Fibroblast of villous mesenchyme (primary cell): ENCODE measurements at regions not wholly inside any gene's neighbourhood (a gene's known extent, or its start where the extent isn't known, plus 50 kb on each side); places are given as distances from the start of the nearest gene placed in this dataset.
A peak's percentile ranks its signal among the peaks of the same experiment; 100 is the strongest.
"Not testable (repeated sequence)": the region's sequence is repeated elsewhere in the genome, so short reads cannot be mapped to it uniquely, and the experiment has no call there.

Source experiments
- DNase-seq: peaks from one replicate; pipeline ENCODE4 v3.0.0-alpha.2; 2010; ENCODE audit warnings: low read depth
- H3K4me3 ChIP-seq: 2 replicates; pipeline ENCODE4 v1.5.1; 2011; ENCODE audit warnings: low read depth, mild to moderate bottlenecking, low read length
- TF ChIP-seq, protein P1 (sequence below): IDR thresholded peaks from 2 replicates; pipeline ENCODE4 v1.5.1; 2012; ENCODE audit warnings: low read depth, mild to moderate bottlenecking, low read length; ENCODE audit not compliant: insufficient read depth

DNA sequence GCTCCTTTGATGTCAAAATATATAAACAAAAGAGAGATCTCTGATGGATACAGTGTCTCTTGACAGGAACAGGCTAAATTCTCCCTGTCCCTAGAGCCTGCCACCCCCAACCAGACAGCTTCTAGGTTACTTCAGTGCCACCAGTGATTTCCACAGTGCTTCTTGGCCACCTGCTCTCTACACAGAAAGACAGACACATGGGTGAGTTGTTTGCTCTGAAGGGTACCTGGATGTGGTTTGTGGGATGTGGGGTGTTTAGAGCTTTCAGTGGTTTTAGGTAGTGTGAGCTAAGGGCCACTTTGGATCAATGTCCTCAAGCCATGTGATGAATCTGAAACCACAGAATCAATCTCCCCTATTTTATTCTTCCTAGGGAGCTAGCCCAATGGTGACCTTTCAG, 125.4 kb downstream of the ANKRD18B start:
- TF ChIP-seq, protein P1, sequence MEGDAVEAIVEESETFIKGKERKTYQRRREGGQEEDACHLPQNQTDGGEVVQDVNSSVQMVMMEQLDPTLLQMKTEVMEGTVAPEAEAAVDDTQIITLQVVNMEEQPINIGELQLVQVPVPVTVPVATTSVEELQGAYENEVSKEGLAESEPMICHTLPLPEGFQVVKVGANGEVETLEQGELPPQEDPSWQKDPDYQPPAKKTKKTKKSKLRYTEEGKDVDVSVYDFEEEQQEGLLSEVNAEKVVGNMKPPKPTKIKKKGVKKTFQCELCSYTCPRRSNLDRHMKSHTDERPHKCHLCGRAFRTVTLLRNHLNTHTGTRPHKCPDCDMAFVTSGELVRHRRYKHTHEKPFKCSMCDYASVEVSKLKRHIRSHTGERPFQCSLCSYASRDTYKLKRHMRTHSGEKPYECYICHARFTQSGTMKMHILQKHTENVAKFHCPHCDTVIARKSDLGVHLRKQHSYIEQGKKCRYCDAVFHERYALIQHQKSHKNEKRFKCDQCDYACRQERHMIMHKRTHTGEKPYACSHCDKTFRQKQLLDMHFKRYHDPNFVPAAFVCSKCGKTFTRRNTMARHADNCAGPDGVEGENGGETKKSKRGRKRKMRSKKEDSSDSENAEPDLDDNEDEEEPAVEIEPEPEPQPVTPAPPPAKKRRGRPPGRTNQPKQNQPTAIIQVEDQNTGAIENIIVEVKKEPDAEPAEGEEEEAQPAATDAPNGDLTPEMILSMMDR = no peak
- no peak for DNase-seq
- no peak overlapping the region for H3K4me3 ChIP-seq

DNA sequence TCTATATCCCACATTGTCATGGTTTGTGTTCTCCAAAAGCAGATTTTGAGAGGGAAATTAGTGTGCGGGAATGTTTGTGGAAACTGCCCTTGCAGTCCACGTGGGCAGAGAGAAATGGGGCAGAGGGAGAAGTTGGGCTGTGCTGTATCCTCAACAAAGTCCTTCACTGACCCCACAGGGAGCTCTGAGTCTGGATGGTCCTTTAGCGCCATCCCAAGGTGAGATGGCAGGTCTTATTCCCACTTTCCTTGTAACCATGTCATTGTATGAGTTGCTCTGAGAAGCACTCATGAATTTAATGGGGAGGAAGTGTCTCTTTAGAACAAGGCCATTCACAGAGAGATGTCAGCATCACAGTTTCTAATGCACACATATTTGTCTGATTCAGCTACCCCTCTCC, 127.1 kb downstream of the ANKRD18B start:
- TF ChIP-seq, protein P1 = no peak
- no peak for DNase-seq
- H3K4me3 ChIP-seq = no peak overlapping the region

DNA sequence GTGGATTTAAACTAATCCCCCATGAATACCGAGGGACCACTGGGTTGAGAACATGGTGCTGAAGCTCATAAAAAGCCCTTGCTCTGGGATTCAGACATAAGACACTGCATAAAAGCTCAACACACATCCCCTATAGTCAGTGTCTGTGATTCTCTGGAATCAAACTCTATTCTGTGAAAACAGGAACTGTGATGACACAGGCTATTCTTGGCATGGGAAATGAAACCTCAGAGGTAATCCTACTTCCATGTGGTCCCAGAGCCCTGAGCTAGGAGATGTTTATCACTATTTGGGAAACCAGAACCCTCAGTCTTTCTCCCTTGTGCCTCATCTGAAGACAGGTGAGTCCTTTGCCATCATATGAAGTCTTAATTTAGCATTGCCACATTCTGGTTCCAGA, 135.4 kb upstream of the PRSS3 start:
- no peak for DNase-seq
- H3K4me3 ChIP-seq = no peak overlapping the region
- TF ChIP-seq, protein P1 = no peak

DNA sequence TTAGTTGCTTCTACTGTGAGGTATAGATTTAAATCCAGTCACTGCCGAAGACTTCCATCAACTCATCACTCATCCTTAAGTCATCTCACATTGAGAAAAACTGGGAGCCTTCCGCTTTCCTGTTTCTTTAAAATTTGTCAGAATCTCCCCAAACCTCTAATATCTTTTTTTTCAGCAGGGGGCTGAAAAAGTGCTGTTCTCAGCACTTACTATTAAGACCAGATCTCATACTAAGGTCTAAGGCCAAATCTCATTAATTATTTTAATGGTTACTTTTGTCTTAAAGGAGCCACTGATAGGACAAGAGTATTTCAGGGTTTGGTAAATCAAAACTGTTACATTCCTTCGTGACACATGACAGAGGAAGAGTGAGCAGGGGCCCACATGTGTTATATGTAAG, 134.6 kb upstream of the PRSS3 start:
- TF ChIP-seq, protein P1 = no peak
- H3K4me3 ChIP-seq = no peak overlapping the region
- DNase-seq = no peak

DNA sequence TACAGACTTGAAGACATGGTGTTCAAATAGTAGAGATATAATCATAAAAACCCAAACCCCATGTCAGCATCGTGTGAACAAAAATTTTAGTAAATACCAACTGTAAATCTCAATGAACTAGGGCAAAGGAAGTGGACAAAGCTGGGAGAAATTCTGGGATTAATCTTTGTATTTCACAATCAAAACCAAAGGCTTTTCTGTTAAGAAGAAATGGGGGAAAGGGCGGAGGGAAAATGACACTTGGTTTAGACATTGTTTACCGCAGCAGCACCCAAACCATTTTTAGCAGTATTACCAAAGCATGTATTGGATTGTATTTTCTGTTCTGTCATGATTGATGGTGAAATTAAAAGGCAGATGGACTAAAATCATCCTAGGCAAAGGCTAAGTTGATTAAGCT, 134.2 kb upstream of the PRSS3 start:
- peak; percentile 23 for DNase-seq
- TF ChIP-seq, protein P1 = no peak
- no peak overlapping the region for H3K4me3 ChIP-seq

DNA sequence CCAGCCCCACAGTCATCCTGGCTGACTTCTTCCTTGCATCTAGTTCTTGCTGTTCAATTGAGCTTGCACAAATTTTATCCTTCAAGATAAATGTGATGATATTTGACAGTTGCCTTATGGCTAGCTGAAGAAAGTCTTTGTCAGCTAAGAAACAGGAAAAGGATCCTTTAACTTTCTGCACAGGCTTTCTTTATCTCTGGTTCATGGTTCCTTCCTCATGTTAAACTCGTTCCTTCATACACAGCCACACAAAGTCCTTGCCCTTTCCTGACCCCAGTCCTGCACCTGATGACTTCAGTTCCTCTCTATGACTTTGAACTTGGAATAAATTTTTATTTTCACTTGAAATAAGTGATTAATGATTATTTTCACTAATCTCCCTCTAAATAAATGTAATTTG, 132.5 kb upstream of the PRSS3 start:
- TF ChIP-seq, protein P1 = no peak
- no peak for DNase-seq
- no peak overlapping the region for H3K4me3 ChIP-seq

DNA sequence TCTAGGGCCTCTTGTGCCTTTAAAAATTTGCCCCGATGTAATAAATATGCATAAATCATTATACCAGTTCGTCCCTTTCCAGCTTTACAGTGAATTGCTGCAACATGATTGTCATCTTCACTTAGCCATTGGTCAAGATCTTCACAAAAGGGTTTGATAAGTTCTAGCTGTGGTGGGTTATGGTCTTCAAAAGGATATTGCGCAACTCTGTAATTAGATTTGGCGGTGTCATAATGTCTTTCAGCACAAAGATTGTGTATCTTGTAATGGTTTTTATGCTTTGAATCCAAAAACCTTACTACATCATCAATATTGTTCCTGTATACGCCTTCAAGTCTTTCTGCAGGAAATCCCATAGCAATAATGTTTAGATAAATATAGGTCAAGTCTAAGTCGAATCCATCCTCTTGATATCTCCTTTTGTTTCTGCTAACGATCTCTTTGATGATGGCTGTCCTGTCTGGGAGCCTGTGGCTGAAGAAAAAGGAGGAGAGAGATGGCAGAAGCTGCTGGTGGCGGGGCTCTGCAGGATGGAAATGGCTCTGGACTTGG, 119.1 kb upstream of the PRSS3 start:
- H3K4me3 ChIP-seq = peak overlapping the region; percentile 50
- DNase-seq = not testable (repeated sequence)
